Germinal center (tissue), 1 donor: ENCODE measurements at regions not wholly inside any gene's neighbourhood (a gene's known extent, or its start where the extent isn't known, plus 50 kb on each side); places are given as distances from the start of the nearest gene placed in this dataset.

Experiments
- DNase-seq: peaks from one replicate; pipeline ENCODE4 v3.0.0; 2012; ENCODE audit warnings: mixed read lengths, low spot score

DNA sequence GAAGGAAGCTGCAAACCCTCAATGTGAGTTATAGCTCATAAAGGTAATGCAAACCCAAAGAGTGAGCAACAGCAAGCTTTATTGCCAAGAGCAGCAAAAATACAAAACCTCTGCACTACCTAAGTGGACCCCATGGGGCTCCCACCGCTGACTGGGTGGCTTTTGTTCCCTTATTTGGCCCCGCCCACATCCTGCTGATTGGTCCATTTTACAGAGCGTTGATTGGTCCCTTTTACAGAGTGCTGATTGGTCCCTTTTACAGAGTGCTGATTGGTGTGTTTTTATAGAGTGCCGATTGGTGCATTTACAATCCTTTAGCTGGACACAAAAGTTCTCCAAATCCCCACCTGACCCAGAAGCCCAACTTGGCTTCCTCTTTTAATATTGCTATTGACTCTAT, 154.5 kb upstream of the NSMCE3 start:
- DNase-seq = no peak

DNA sequence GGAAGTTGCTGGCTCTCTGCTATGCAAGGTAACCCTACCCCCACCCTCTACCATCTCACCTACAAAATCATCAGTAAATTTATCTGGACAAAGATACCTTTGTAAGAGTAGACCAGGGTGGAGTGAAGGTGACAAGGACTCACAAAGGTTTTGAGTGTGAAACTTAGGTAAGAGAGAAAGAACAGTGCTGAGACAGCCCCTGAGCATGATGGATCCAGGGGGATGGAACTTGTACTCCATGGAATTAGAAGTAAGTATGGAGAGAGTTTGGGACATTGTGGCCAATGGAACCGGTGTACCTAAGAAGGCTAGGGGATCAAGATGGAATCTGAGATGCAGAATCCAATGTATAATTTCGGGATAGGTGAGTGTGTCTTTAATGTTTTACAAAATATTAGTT, 153.0 kb upstream of the NSMCE3 start:
- no peak for DNase-seq

GRCh38 chr15:29420188-29420587, 150.6 kb upstream of the NSMCE3 start:
- no peak for DNase-seq

- no peak for DNase-seq
These were observed 149.3 kb upstream of the NSMCE3 start for GRCh38 chr15:29418931-29419330.

GRCh38 chr15:29418178-29418577, 148.6 kb upstream of the NSMCE3 start:
- DNase-seq = no peak

GRCh38 chr15:29411299-29411698, 141.7 kb upstream of the NSMCE3 start:
- no peak for DNase-seq

GRCh38 chr15:29410338-29410737, 140.7 kb upstream of the NSMCE3 start:
- DNase-seq = no peak

DNA sequence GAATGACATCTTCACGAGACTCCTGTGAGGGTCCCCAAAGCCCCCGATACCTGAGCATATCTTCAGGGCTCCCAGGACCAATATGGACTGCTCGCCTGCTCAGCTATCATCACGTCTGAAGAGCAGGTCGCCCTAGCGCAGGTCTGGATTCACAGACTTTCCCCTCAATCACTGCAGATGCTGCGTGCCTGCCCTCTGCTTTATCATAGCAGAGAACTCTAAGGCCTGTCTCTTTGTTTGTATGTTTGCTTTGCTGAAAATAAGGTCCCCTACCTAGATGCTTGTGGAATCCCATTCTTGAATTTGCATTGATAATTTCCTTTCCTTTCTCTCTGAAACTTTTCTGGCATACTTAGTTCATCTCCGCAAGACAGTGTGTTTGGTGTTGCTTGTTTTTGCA, 140.3 kb upstream of the NSMCE3 start:
- DNase-seq = no peak

GRCh38 chr15:29405564-29405963, 135.9 kb upstream of the NSMCE3 start:
- no peak for DNase-seq

DNA sequence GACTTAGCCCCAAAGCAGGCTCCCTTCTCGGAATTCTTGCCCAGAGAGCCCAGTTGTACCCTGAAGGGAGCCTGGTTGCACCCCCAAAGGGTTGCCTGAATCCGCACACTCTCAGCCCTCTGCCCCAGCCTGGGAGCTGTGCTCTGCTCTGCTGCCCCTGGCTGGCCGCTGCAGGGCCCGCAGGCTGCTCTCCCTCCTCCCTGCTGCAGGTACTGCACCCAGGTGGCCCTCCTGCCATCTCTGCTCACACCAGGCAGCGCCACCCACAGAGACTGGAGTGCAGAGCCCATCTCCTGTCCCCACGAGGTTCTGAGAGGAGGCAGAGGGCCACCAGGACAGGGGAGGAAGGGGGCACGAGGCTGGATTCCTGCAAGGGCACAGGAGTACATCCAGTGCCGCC, 134.2 kb upstream of the NSMCE3 start:
- DNase-seq = no peak

GRCh38 chr15:29401644-29402043, 132.0 kb upstream of the NSMCE3 start:
- no peak for DNase-seq

DNA sequence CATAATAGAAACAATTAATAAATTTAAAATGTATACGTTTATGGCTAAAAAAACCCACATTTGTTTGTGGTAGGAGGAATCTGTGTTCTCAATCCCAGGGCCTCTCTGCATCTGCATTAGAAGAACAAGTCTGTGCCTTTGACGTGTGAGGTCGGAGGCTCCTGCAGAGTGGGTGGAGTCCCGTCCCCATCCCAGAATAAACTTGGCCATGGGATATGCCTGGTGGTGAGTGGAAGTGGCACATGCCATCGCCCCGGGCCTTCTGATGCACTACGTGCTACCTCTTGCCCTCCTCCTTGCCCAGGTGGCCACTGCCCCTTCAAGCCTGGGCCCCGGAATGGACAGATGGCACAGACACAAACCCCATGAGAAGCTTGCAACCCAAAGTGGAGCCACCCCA, 131.1 kb upstream of the NSMCE3 start:
- DNase-seq = no peak

- no peak for DNase-seq
These were observed 129.3 kb upstream of the NSMCE3 start for GRCh38 chr15:29398907-29399306.

DNA sequence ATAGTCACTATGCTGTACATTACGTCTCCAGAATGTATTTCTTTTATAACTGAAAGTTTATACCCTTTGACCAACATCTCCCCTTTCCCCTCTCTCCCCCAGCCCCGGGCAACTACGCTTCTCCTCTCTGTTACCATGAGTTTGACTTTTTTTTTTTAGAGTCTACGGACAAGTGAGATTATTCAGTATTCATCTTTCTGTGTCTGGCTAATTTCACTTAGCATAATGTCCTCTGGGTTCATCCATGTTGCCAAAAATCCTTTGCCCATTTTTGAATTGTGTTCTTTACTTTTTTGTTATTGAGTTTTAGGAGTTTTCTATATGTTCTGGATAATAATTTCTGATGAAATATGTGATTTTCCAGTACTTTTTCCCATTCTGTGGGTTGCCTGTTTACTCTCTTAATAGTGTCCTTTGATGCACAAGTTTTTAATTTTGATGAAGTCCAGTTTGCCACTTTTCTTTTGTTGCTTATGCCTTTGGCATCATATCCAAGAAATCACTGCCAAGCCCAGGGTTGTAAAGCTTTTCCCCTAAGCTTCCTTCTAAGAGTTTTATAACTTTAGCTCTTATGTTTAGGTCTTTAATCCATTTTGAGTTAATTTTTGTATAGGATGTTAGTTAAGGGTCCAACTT, 126.7 kb upstream of the NSMCE3 start:
- no peak for DNase-seq

DNA sequence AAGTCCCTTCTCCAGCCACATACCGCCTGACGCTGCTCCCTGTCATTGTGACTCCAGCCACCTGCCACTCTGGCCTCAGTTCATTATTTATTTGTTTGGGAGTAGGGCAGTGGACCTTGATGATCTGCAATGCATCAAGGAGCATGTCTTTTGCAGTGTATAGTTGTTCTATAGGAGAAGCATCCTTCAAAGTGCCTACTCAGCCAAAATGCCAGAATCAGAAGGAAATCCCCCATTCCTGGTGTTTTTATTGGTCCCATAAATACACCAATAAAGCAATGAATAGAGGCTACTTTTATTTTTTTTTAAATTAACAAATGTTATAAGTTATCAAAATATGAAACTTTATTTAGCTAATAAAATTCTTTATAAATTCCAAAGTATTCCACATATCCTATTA, 123.8 kb upstream of the NSMCE3 start:
- no peak for DNase-seq

DNA sequence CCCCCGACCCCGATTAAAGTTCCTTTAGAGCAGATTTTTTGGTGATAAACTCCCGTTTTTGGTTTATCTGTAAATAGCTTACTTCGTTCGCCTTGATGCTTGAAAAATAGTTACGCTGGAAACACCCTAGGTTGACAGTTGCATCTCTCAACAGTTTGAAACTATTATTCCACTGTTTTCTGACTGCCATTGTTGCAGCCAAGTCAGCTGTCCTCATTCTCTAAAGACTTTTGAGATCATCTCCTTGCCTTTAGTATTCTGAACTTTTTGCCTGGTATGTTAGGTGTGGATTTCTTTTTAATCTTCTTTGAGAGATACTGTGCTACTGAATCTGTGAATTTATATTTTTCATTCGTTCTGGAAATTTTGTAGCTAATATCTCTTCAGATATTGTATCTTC, 122.7 kb upstream of the NSMCE3 start:
- no peak for DNase-seq

GRCh38 chr15:29390051-29390450, 120.4 kb upstream of the NSMCE3 start:
- no peak for DNase-seq

DNA sequence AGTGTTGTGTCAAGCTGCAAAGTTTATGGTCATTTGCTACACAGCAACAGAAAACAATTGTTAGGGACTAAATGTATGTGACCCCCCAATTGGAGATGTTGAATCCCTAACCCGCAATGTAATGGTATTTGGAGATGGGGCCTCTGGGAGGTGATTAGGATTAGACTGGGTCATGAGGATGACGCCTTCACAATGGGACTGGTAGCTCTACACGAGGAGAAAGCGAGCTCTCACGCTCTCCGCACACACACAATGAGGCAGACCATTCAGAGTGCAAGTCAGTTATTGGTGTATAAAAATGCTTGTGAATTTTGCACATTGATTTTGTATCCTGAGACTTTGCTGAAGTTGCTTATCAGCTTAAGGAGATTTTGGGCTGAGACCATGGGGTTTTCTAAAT, 116.9 kb upstream of the NSMCE3 start:
- no peak for DNase-seq

GRCh38 chr15:29383367-29383766, 113.7 kb upstream of the NSMCE3 start:
- DNase-seq = no peak

DNA sequence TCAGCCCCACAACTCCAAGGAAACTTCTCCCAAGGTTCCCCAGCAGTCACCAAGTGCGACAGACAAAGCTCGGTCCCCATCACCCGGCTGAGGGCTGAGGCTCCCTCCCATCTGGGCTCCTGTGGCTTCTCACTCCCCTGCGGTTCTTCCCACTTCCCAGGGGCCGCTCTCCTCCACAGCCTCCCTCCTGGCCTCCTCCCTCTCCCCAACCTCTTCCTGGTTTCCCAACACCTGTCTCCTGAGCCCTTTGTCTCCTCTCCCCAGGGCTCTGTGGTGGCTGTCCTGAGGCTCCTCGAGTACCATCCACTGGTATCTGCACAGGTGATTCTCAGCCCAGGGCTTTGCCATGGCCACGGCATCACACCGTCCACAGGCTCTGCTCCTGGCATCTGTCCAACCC, 113.2 kb upstream of the NSMCE3 start:
- DNase-seq = no peak

- DNase-seq = no peak
These were observed 110.8 kb upstream of the NSMCE3 start for GRCh38 chr15:29380466-29380865.

DNA sequence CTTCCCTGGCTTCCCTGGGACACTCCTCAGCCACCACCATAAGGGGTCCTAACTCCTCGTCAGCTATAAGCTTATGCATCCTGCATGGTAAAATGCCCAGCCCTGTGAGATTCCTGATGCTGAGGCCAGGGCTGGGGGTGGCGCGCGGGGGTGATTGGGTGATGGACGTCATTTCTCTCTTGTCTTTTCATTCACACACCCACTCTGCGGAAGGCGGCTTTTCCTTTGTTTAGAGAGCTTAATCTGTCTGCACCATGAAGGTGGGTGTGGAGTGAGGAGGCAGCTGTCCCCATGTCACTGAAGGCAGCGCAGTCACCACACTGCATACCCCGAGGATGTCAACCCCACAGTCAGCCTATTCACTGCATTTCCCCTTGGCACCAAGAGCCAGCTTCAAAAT, 110.0 kb upstream of the NSMCE3 start:
- DNase-seq = no peak

DNA sequence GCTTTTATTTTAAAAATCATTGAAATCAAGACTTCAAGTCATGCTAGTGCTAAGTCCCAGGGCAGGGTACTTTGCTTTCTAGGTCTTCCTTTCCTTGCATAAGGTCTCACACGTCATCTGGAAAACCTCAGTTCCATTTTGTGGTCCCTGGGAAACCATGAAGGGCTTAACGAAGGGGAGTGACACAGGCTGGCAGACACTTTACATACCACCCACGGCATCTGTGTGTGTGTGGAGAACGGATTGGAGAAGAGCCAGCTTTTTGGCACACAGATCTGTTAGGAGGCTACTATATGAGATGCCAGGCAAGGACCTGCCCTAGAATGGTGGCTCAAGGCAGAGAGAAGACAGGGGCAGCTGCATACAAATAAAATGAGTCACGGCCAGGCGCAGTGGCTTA, 107.5 kb upstream of the NSMCE3 start:
- DNase-seq = no peak

DNA sequence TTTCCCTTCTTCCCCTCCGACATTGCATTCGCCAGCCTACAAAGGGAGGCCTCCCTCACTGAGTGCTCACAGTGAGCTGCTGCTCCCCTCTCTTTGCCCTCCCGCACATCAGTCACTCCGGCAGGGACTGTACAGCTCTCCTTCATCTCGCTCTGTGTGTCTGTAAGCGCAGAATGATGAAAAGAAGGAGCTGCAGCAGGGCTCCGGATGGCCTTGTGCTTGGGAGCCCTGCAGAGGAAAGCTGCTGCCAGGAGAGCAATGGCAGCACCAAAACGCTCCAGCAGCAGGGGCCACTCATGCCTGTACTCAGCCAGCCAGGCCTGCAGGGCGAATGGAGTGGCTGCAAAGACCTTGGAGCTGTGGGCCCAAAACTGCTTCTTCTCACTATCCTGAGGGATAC, 107.0 kb upstream of the NSMCE3 start:
- DNase-seq = no peak

GRCh38 chr15:29369261-29369660, 99.6 kb upstream of the NSMCE3 start:
- no peak for DNase-seq
